ENCODE measurements at regions not wholly inside any gene's neighbourhood (a gene's known extent, or its start where the extent isn't known, plus 50 kb on each side); places are given as distances from the start of the nearest gene placed in this dataset.
"Not testable (repeated sequence)": the region's sequence is repeated elsewhere in the genome, so short reads cannot be mapped to it uniquely, and the experiment has no call there.

DNA sequence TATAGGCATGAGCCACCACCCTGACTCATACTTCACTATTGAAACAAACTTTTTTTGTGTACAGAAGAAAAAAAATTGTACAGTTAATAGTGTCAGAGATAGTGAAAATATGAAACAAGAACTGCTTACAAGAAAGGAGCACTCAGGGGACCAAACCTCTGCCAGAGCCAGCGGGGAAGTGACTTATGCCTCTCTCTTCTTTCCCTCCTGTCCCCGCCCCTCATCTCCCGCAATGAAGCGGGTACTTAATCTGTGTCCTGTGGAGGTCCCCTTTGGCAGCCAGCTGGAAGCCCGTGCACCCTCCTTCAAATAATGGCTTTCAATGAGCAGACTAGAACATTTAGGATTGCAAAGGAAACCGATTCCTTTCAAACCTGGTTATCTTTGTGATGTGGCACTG is 51.5 kb downstream of the PPIAL4A start:
- H3K4me1 ChIP-seq (ENCODE audit: control insufficient read depth, insufficient read depth, low read length); H3K9me3 ChIP-seq (ENCODE audit: control insufficient read depth, insufficient read depth, low read length); H3K4me3 ChIP-seq (ENCODE audit: low read length); H3K36me3 ChIP-seq (ENCODE audit: control insufficient read depth, insufficient read depth, low read length); H3K27me3 ChIP-seq (ENCODE audit: control insufficient read depth, insufficient read depth, low read length); DNase-seq (ENCODE audit: low read depth, low spot score); H3K27ac ChIP-seq (ENCODE audit: low read length): not testable (repeated sequence)
- no CpG with 5 or more reads among the region's 6 CpGs for WGBS (ENCODE audit: insufficient coverage, insufficient read length)

DNA sequence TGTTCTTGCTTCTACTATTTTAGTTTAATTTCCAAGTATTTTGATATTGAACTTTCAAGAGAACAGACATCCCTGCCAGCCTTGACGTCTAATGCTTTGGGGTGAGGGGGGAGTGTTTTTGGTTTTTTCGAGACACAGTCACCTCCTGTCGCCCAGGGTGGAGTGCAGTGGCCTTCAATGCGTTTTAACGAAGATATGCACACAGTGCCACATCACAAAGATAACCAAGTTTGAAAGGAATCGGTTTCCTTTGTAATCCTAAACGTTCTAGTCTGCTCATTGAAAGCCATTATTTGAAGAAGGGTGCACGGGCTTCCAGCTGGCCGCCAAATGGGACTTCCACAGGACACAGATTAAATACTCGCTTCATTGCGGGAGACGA is 52.3 kb downstream of the PPIAL4A start:
- no CpG with 5 or more reads among the region's 12 CpGs for WGBS (ENCODE audit: insufficient coverage, insufficient read length)
- not testable (repeated sequence) for H3K27ac ChIP-seq (ENCODE audit: low read length)

DNA sequence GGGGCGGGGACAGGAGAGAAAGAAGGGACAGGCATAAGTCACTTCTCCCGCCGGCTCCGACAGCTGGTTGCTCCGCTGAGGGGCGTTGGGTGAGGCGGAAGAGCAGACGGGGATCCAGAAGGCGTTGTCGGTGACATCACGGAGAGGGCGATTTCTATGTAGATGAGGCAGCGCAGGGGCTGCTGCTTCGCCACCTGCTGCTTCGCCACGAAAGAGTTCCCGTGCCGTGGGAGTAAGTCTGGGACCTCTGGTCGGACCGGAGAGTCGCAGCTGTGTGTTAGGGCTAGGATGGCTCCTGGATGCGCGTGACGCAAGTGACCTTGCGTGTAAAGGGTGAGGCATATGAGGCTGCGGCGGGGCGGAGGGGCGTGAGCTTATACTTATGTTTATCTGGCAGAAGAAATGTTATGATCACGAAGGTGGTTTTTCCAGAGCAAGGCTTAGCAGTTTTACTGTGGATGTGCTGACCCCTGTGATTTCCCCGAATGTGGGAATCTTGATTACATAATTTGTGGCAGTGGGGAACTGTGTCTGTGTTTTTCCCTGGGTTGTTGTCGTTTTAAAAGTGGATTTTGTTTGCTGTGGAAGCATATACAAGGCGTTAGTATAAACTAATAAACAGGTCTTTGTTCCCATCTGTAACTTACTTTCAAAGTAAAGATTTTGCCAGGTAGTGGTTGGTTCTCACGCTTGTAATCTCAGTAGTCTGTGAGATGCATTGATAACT is 52.8 kb downstream of the PPIAL4A start:
- H3K9me3 ChIP-seq (ENCODE audit: control insufficient read depth, insufficient read depth, low read length); H3K27me3 ChIP-seq (ENCODE audit: control insufficient read depth, insufficient read depth, low read length); H3K27ac ChIP-seq (ENCODE audit: low read length); H3K4me1 ChIP-seq (ENCODE audit: control insufficient read depth, insufficient read depth, low read length); H3K36me3 ChIP-seq (ENCODE audit: control insufficient read depth, insufficient read depth, low read length): not testable (repeated sequence)
- H3K4me3 ChIP-seq (ENCODE audit: low read length) = peak overlapping the region; percentile 8; the same call in 1 of the 2 replicates
- WGBS (ENCODE audit: insufficient coverage, insufficient read length) = no CpG with 5 or more reads among the region's 34 CpGs
- peak; percentile 39 for DNase-seq (ENCODE audit: low read depth, low spot score)

More for the DNA sequence above, 52.3 kb downstream of the PPIAL4A start:
- H3K36me3 ChIP-seq (ENCODE audit: control insufficient read depth, insufficient read depth, low read length); H3K4me3 ChIP-seq (ENCODE audit: low read length); H3K27me3 ChIP-seq (ENCODE audit: control insufficient read depth, insufficient read depth, low read length); H3K9me3 ChIP-seq (ENCODE audit: control insufficient read depth, insufficient read depth, low read length); DNase-seq (ENCODE audit: low read depth, low spot score); H3K4me1 ChIP-seq (ENCODE audit: control insufficient read depth, insufficient read depth, low read length): not testable (repeated sequence)

DNA sequence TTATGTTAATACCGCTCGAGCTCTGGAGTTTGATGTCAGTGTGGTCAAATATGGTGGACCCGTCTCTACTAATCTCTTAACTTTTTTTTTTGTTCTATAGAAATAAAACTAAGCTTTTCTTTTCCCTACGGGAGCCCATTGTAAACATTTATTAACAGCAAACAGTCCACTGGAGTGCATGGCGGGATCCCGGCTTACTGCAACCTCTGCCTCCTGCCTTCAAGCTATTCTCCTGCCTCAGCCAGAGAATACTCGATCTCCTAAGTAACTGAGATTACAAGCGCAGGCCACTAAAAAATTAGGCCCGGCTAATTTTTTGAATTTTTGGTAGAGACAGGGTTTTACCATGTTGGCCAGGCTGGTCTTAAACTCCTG is 53.4 kb downstream of the PPIAL4A start:
- not testable (repeated sequence) for H3K36me3 ChIP-seq (ENCODE audit: control insufficient read depth, insufficient read depth, low read length); H3K4me1 ChIP-seq (ENCODE audit: control insufficient read depth, insufficient read depth, low read length); DNase-seq (ENCODE audit: low read depth, low spot score); H3K27me3 ChIP-seq (ENCODE audit: control insufficient read depth, insufficient read depth, low read length); H3K9me3 ChIP-seq (ENCODE audit: control insufficient read depth, insufficient read depth, low read length); H3K27ac ChIP-seq (ENCODE audit: low read length); H3K4me3 ChIP-seq (ENCODE audit: low read length)
- WGBS (ENCODE audit: insufficient coverage, insufficient read length) = no CpG with 5 or more reads among the region's 9 CpGs

DNA sequence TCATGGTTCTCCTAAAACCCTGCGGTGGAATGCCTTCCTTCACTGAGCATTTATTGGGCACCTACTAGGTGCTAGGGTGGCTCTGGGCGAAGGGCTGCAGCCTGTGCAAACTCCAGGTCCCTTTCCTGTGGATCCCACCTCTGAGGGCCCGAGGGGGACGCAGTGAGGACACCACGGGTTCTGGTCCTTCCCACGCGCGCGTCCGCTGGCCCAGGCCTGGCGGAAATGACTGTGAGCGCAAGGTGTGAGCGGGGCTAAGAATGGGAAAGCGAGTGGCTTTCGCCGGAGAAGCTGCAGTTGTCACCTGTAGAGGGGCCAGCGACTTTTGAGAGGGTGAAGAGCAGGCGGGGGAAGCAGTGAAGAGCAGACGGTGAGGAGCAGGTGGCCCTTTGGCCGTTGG is 55.1 kb downstream of the PPIAL4A start:
- not testable (repeated sequence) for H3K4me3 ChIP-seq (ENCODE audit: low read length); H3K27ac ChIP-seq (ENCODE audit: low read length); H3K36me3 ChIP-seq (ENCODE audit: control insufficient read depth, insufficient read depth, low read length); H3K4me1 ChIP-seq (ENCODE audit: control insufficient read depth, insufficient read depth, low read length); H3K27me3 ChIP-seq (ENCODE audit: control insufficient read depth, insufficient read depth, low read length); DNase-seq (ENCODE audit: low read depth, low spot score); H3K9me3 ChIP-seq (ENCODE audit: control insufficient read depth, insufficient read depth, low read length)
- WGBS (ENCODE audit: insufficient coverage, insufficient read length) = no CpG with 5 or more reads among the region's 20 CpGs

DNA sequence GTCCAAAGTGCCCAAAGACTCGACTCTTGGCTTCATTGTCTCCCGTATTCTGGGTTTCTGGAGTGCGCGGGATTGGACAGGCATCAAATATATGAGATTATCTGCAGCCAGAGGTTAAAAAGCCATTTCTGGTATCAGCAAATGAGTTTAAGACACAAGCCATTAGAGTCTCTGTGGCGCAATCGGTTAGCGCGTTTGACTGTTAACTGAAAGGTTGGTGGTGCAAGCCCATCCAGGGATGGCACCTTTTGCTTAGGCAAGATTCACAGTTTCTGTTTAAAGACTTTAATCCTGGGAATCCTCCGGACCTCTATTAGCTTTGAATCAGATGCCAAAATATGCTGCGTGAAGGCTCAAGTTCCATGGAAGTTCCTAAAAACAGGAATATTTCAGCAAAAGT is 55.6 kb downstream of the PPIAL4A start:
- H3K4me3 ChIP-seq (ENCODE audit: low read length) = not testable (repeated sequence)

DNA sequence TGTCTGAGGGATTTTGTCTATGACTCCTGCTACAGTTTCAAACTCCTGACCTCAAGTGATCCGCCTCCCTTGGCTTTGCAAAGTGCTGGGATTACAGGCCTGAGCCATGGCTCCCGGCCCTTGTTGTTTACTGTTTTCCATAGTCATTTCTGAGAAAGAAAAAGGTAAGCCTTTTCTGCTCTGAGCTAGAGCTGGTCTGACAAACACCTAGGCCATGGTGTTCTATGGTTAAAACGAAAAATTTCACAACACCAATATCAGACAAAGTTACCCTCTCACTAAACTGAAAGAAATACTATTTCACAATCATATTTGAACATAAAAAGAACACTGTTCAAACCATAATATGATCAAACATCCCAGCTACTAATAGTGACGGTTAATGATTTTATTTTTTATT is 57.5 kb downstream of the PPIAL4A start:
- H3K4me3 ChIP-seq (ENCODE audit: low read length); H3K4me1 ChIP-seq (ENCODE audit: control insufficient read depth, insufficient read depth, low read length); DNase-seq (ENCODE audit: low read depth, low spot score); H3K36me3 ChIP-seq (ENCODE audit: control insufficient read depth, insufficient read depth, low read length); H3K27me3 ChIP-seq (ENCODE audit: control insufficient read depth, insufficient read depth, low read length); H3K27ac ChIP-seq (ENCODE audit: low read length); H3K9me3 ChIP-seq (ENCODE audit: control insufficient read depth, insufficient read depth, low read length): not testable (repeated sequence)
- WGBS (ENCODE audit: insufficient coverage, insufficient read length) = no CpG with 5 or more reads among the region's 4 CpGs

More for the DNA sequence above, 55.6 kb downstream of the PPIAL4A start:
- not testable (repeated sequence) for H3K36me3 ChIP-seq (ENCODE audit: control insufficient read depth, insufficient read depth, low read length); H3K27me3 ChIP-seq (ENCODE audit: control insufficient read depth, insufficient read depth, low read length); H3K27ac ChIP-seq (ENCODE audit: low read length); H3K4me1 ChIP-seq (ENCODE audit: control insufficient read depth, insufficient read depth, low read length); DNase-seq (ENCODE audit: low read depth, low spot score); H3K9me3 ChIP-seq (ENCODE audit: control insufficient read depth, insufficient read depth, low read length)
- no CpG with 5 or more reads among the region's 10 CpGs for WGBS (ENCODE audit: insufficient coverage, insufficient read length)

DNA sequence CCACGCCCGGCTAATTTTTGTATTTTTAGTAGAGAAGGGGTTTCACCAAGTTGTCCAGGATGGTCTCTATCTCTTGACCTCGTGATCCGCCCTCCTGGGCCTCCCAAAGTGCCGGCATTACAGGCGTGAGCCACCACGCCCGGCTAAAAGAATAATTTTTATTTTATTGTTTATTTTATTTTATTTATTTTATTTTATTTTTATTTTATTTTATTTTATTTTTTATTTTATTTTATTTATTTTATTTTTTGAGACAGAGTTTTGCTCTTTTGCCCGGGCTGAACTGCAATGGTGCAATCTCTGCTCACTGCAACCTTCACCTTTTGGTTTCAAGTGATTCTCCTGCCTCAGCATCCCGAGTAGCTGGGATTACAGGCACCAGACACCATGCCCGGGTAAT is 60.2 kb downstream of the PPIAL4A start:
- not testable (repeated sequence) for H3K4me1 ChIP-seq (ENCODE audit: control insufficient read depth, insufficient read depth, low read length); H3K36me3 ChIP-seq (ENCODE audit: control insufficient read depth, insufficient read depth, low read length); H3K27ac ChIP-seq (ENCODE audit: low read length); DNase-seq (ENCODE audit: low read depth, low spot score); H3K27me3 ChIP-seq (ENCODE audit: control insufficient read depth, insufficient read depth, low read length); H3K4me3 ChIP-seq (ENCODE audit: low read length); H3K9me3 ChIP-seq (ENCODE audit: control insufficient read depth, insufficient read depth, low read length)
- WGBS (ENCODE audit: insufficient coverage, insufficient read length) = no CpG with 5 or more reads among the region's 11 CpGs

DNA sequence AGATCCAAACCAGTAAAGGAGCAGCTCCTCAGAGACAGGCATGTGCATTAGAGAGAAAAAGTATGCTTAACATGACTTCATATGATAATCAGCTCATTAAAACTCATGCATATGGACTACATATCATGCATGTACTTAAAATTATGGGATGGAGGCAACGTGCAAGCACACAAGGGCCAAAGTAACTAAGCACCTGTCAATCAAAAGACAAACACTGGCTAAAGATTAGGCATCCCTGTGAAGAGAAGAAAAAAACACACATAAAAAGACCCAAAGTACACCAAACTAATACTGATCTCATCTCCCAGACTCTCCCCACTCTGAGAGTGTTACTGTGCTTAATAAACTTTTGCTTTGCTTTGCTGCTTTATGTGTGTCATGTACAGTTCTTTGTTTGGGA is 61.1 kb downstream of the PPIAL4A start:
- not testable (repeated sequence) for H3K27ac ChIP-seq (ENCODE audit: low read length); H3K36me3 ChIP-seq (ENCODE audit: control insufficient read depth, insufficient read depth, low read length); H3K4me1 ChIP-seq (ENCODE audit: control insufficient read depth, insufficient read depth, low read length); H3K9me3 ChIP-seq (ENCODE audit: control insufficient read depth, insufficient read depth, low read length); H3K4me3 ChIP-seq (ENCODE audit: low read length); DNase-seq (ENCODE audit: low read depth, low spot score); H3K27me3 ChIP-seq (ENCODE audit: control insufficient read depth, insufficient read depth, low read length)
- no CpG with 5 or more reads among the region's 1 CpG for whole genome bisulfite sequencing (ENCODE audit: insufficient coverage, insufficient read length)

DNA sequence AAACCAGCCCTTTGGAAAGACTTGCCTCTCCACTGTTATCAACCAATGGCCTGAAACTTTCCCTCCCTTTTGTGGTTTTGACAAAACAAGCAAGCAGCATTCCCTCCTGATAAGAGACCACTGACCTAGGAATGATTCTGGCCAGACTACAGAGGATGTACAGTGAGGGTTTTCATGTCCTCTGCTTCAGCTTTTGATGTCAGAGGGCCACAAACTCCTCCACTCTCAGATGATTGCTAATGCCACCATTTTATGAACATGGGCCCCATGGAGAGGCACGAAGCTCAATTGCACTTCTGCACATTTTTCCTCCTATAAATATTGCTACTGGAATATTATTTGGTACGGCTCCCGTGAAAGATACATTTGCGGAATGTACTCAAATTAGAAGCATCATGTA is 61.5 kb downstream of the PPIAL4A start:
- H3K27ac ChIP-seq (ENCODE audit: low read length); H3K9me3 ChIP-seq (ENCODE audit: control insufficient read depth, insufficient read depth, low read length); DNase-seq (ENCODE audit: low read depth, low spot score); H3K4me1 ChIP-seq (ENCODE audit: control insufficient read depth, insufficient read depth, low read length); H3K4me3 ChIP-seq (ENCODE audit: low read length); H3K27me3 ChIP-seq (ENCODE audit: control insufficient read depth, insufficient read depth, low read length); H3K36me3 ChIP-seq (ENCODE audit: control insufficient read depth, insufficient read depth, low read length): not testable (repeated sequence)
- no CpG with 5 or more reads among the region's 4 CpGs for WGBS (ENCODE audit: insufficient coverage, insufficient read length)

DNA sequence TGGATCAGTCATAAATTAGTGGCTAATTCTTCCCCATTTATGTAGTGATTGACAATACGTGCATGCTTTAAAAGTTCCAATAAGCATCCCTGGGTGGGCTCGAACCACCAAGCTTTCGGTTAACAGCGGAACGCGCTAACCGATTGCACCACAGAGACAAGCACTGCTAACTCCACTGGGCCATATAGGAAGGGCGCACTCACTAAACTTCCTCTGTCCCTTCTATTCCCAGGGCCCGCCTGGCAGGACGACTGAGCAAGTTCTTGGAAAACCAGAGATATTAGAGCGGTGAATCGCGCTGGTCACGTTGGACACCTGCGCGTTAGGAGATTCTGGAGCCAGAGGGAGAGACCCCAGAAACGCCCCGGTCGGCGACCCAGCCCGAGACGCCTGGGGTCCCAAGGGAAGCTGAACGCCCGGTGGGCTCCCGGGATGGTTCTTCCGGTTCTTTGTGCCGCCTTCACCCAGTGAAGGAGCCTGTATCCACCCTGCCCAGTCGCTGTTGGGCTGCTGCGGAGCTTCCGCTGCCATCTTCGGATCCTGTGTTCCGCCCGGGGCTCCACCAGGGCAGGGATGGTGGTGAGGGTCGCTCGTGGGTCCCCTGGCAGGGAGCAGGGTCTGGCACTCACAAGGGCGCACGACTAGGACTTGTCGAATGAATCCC is 62.8 kb downstream of the PPIAL4A start:
- not testable (repeated sequence) for H3K27ac ChIP-seq (ENCODE audit: low read length); DNase-seq (ENCODE audit: low read depth, low spot score); H3K4me3 ChIP-seq (ENCODE audit: low read length)

More for the DNA sequence above, 62.8 kb downstream of the PPIAL4A start:
- not testable (repeated sequence) for H3K36me3 ChIP-seq (ENCODE audit: control insufficient read depth, insufficient read depth, low read length); H3K4me1 ChIP-seq (ENCODE audit: control insufficient read depth, insufficient read depth, low read length); H3K27me3 ChIP-seq (ENCODE audit: control insufficient read depth, insufficient read depth, low read length); H3K9me3 ChIP-seq (ENCODE audit: control insufficient read depth, insufficient read depth, low read length)
- no CpG with 5 or more reads among the region's 38 CpGs for WGBS (ENCODE audit: insufficient coverage, insufficient read length)

Data from iPS DF 6.9 (cell line).